ENCODE measurements at regions not wholly inside any gene's neighbourhood (a gene's known extent, or its start where the extent isn't known, plus 50 kb on each side); places are given as distances from the start of the nearest gene placed in this dataset.

- no peak overlapping the region for H3K4me3 ChIP-seq (ENCODE audit: low read length)
- peak; percentile 69 for DNase-seq (ENCODE audit: low read depth)
- TF ChIP-seq CTCF (conservative IDR thresholded peaks at IDR 0.05; ENCODE audit: low read length): no peak
These were observed 400.5 kb downstream of the ADAMTS20 start for GRCh38 chr12:43151441-43151981.

GRCh38 chr12:43148691-43149090 lies 403.3 kb downstream of the ADAMTS20 start:
- no peak for DNase-seq (ENCODE audit: low read depth)
- TF ChIP-seq CTCF (conservative IDR thresholded peaks at IDR 0.05; ENCODE audit: low read length): no peak

GRCh38 chr12:43147878-43148277 lies 404.1 kb downstream of the ADAMTS20 start:
- TF ChIP-seq CTCF (conservative IDR thresholded peaks at IDR 0.05; ENCODE audit: low read length): no peak
- H3K4me3 ChIP-seq (ENCODE audit: low read length): no peak overlapping the region
- DNase-seq (ENCODE audit: low read depth): no peak

More at GRCh38 chr12:43148691-43149090, 403.3 kb downstream of the ADAMTS20 start:
- H3K4me3 ChIP-seq (ENCODE audit: low read length): no peak overlapping the region

- no peak for TF ChIP-seq CTCF (conservative IDR thresholded peaks at IDR 0.05; ENCODE audit: low read length)
- no peak for DNase-seq (ENCODE audit: low read depth)
- H3K4me3 ChIP-seq (ENCODE audit: low read length): no peak overlapping the region
These were observed 406.5 kb downstream of the ADAMTS20 start for GRCh38 chr12:43145481-43145880.

- DNase-seq (ENCODE audit: low read depth): no peak
These were observed 408.7 kb downstream of the ADAMTS20 start for GRCh38 chr12:43143278-43143677.

GRCh38 chr12:43132291-43132690 lies 419.7 kb downstream of the ADAMTS20 start:
- DNase-seq (ENCODE audit: low read depth): no peak
- H3K4me3 ChIP-seq (ENCODE audit: low read length): no peak overlapping the region
- TF ChIP-seq CTCF (conservative IDR thresholded peaks at IDR 0.05; ENCODE audit: low read length): no peak

More at GRCh38 chr12:43143278-43143677, 408.7 kb downstream of the ADAMTS20 start:
- no peak overlapping the region for H3K4me3 ChIP-seq (ENCODE audit: low read length)
- TF ChIP-seq CTCF (conservative IDR thresholded peaks at IDR 0.05; ENCODE audit: low read length): no peak

- no peak for DNase-seq (ENCODE audit: low read depth)
- no peak overlapping the region for H3K4me3 ChIP-seq (ENCODE audit: low read length)
- no peak for TF ChIP-seq CTCF (conservative IDR thresholded peaks at IDR 0.05; ENCODE audit: low read length)
These were observed 420.7 kb downstream of the ADAMTS20 start for GRCh38 chr12:43131301-43131700.

Measured in AG10803 (cell line).